IPS-15b (cell line): ENCODE measurements at regions not wholly inside any gene's neighbourhood (a gene's known extent, or its start where the extent isn't known, plus 50 kb on each side); places are given as distances from the start of the nearest gene placed in this dataset.
A peak's percentile ranks its signal among the peaks of the same experiment; 100 is the strongest.
"Not testable (repeated sequence)": the region's sequence is repeated elsewhere in the genome, so short reads cannot be mapped to it uniquely, and the experiment has no call there.

ENCODE experiments used
- H3K27me3 ChIP-seq: one replicate; pipeline ENCODE4 v1.6.1; 2013; ENCODE audit warnings: low read length; ENCODE audit not compliant: control insufficient read depth, insufficient read depth
- H3K36me3 ChIP-seq: one replicate; pipeline ENCODE4 v1.6.1; 2013; ENCODE audit warnings: low read length; ENCODE audit not compliant: control insufficient read depth, insufficient read depth
- H3K4me1 ChIP-seq: one replicate; pipeline ENCODE4 v1.6.1; 2013; ENCODE audit warnings: mild to moderate bottlenecking, low read length; ENCODE audit not compliant: control insufficient read depth, insufficient read depth
- H3K4me3 ChIP-seq: one replicate; pipeline ENCODE4 v1.5.1; 2013; ENCODE audit warnings: low read depth, low read length
- H3K9ac ChIP-seq: one replicate; pipeline ENCODE4 v1.6.1; 2013; ENCODE audit warnings: low read depth, mild to moderate bottlenecking, low read length
- H3K9me3 ChIP-seq: one replicate; pipeline ENCODE4 v1.6.1; 2013; ENCODE audit warnings: mild to moderate bottlenecking, low read length; ENCODE audit not compliant: control insufficient read depth, insufficient read depth

- Histone ChIP-seq H3K4me3 (no peak overlapping the region), H3K4me1 (no peaks in the 10 kb centered on the region)
These were observed 248.5 kb downstream of the SMARCA2 start for GRCh38 chr9:2263665-2264064.

GRCh38 chr9:2264081-2264480 is 248.9 kb downstream of the SMARCA2 start:
- Histone ChIP-seq H3K4me3 (no peak overlapping the region), H3K9ac (no peak overlapping the region), H3K36me3 (no peaks in the 10 kb centered on the region), H3K4me1 (no peaks in the 10 kb centered on the region), H3K27me3 (no peaks in the 10 kb centered on the region), H3K9me3 (no peaks in the 10 kb centered on the region)

More at GRCh38 chr9:2263665-2264064, 248.5 kb downstream of the SMARCA2 start:
- H3K27me3 ChIP-seq = no peaks in the 10 kb centered on the region
- no peaks in the 10 kb centered on the region for H3K36me3 ChIP-seq
- H3K9ac ChIP-seq = no peak overlapping the region
- H3K9me3 ChIP-seq = no peaks in the 10 kb centered on the region

GRCh38 chr9:2267181-2267745 is 252.1 kb downstream of the SMARCA2 start:
- H3K36me3 ChIP-seq = no peaks in the 10 kb centered on the region
- no peaks in the 10 kb centered on the region for H3K9me3 ChIP-seq
- no peaks in the 10 kb centered on the region for H3K4me1 ChIP-seq
- no peaks in the 10 kb centered on the region for H3K27me3 ChIP-seq
- H3K4me3 ChIP-seq = no peak overlapping the region
- H3K9ac ChIP-seq = no peak overlapping the region

- Histone ChIP-seq H3K4me1 (no peaks in the 10 kb centered on the region), H3K9me3 (no peaks in the 10 kb centered on the region), H3K9ac (no peak overlapping the region), H3K4me3 (no peak overlapping the region), H3K36me3 (no peaks in the 10 kb centered on the region), H3K27me3 (no peaks in the 10 kb centered on the region)
These were observed 254.6 kb downstream of the SMARCA2 start for GRCh38 chr9:2269778-2270177.

- no peak overlapping the region for H3K9ac ChIP-seq
These were observed 255.4 kb downstream of the SMARCA2 start for GRCh38 chr9:2270565-2270964.

GRCh38 chr9:2271426-2271825 is 256.3 kb downstream of the SMARCA2 start:
- H3K4me1 ChIP-seq = no peaks in the 10 kb centered on the region
- H3K36me3 ChIP-seq = no peaks in the 10 kb centered on the region
- no peaks in the 10 kb centered on the region for H3K27me3 ChIP-seq
- no peak overlapping the region for H3K4me3 ChIP-seq
- no peaks in the 10 kb centered on the region for H3K9me3 ChIP-seq
- H3K9ac ChIP-seq = no peak overlapping the region

More at GRCh38 chr9:2270565-2270964, 255.4 kb downstream of the SMARCA2 start:
- Histone ChIP-seq H3K4me1 (no peaks in the 10 kb centered on the region), H3K36me3 (no peaks in the 10 kb centered on the region), H3K27me3 (no peaks in the 10 kb centered on the region), H3K9me3 (no peaks in the 10 kb centered on the region), H3K4me3 (no peak overlapping the region)

- no peak overlapping the region for H3K9ac ChIP-seq
- no peaks in the 10 kb centered on the region for H3K36me3 ChIP-seq
- H3K27me3 ChIP-seq = no peaks in the 10 kb centered on the region
- no peaks in the 10 kb centered on the region for H3K9me3 ChIP-seq
- no peaks in the 10 kb centered on the region for H3K4me1 ChIP-seq
- H3K4me3 ChIP-seq = no peak overlapping the region
These were observed 259.6 kb downstream of the SMARCA2 start for GRCh38 chr9:2274762-2275161.

GRCh38 chr9:2276296-2276695 is 261.1 kb downstream of the SMARCA2 start:
- no peak overlapping the region for H3K4me3 ChIP-seq
- H3K9me3 ChIP-seq = no peaks in the 10 kb centered on the region
- H3K4me1 ChIP-seq = peaks cover 5% of the 10 kb centered on the region
- H3K9ac ChIP-seq = no peak overlapping the region
- H3K36me3 ChIP-seq = no peaks in the 10 kb centered on the region
- no peaks in the 10 kb centered on the region for H3K27me3 ChIP-seq

- not testable (repeated sequence) for H3K4me3 ChIP-seq, H3K27me3 ChIP-seq, H3K9me3 ChIP-seq, H3K9ac ChIP-seq, H3K36me3 ChIP-seq, H3K4me1 ChIP-seq
These were observed 262.0 kb downstream of the SMARCA2 start for GRCh38 chr9:2277133-2277532.

GRCh38 chr9:2277644-2278043 is 262.5 kb downstream of the SMARCA2 start:
- H3K27me3 ChIP-seq, H3K9ac ChIP-seq, H3K4me3 ChIP-seq, H3K9me3 ChIP-seq, H3K36me3 ChIP-seq: not testable (repeated sequence)
- peaks cover 12% of the 10 kb centered on the region for H3K4me1 ChIP-seq

GRCh38 chr9:2279138-2279537 is 264.0 kb downstream of the SMARCA2 start:
- not testable (repeated sequence) for H3K4me3 ChIP-seq, H3K9ac ChIP-seq

GRCh38 chr9:2281031-2281802 is 266.1 kb downstream of the SMARCA2 start:
- Histone ChIP-seq H3K9me3 (no peaks in the 10 kb centered on the region), H3K27me3 (no peaks in the 10 kb centered on the region), H3K36me3 (no peaks in the 10 kb centered on the region), H3K9ac (peak overlapping the region; percentile 47), H3K4me1 (peaks cover 30% of the 10 kb centered on the region), H3K4me3 (no peak overlapping the region)

More at GRCh38 chr9:2279138-2279537, 264.0 kb downstream of the SMARCA2 start:
- peaks cover 22% of the 10 kb centered on the region for H3K4me1 ChIP-seq
- H3K27me3 ChIP-seq, H3K9me3 ChIP-seq, H3K36me3 ChIP-seq: not testable (repeated sequence)
